K562 (cell line): ENCODE measurements at regions not wholly inside any gene's neighbourhood (a gene's known extent, or its start where the extent isn't known, plus 50 kb on each side); places are given as distances from the start of the nearest gene placed in this dataset.

Source experiments
- ATAC-seq: fragments of 200-7000 bp; cut with Tn5 transposase; 3 replicates; pipeline ENCODE4 v1.9.1; 2020; ENCODE audit warnings: moderate library complexity
- BruUV-seq: library from RNA; stranded (reverse); fragments of 400-500 nt; replicated peaks from 2 replicates; lab custom pipeline; 2021; lab: Mats Ljungman, UMichigan
- CTCF ChIA-PET: fragments of 300-600 bp; formaldehyde crosslinking; extraction: SDS; loops from one replicate; lab custom pipeline; 2021; ENCODE audit warnings: low intra/inter-chr PET ratio; lab: Yijun Ruan, JAX
- POLR2A ChIA-PET: fragments of 300-600, 350-650 bp; sonication (Branson Sonifier 250); formaldehyde crosslinking; extraction: SDS; loops from one replicate; lab custom pipeline; 2021; ENCODE audit warnings: antibody characterized with exemption, inconsistent platforms; lab: Yijun Ruan, JAX
- DNase-seq, 4 experiments: peaks; one replicate each; pipeline versions ENCODE4 v3.0.0 to v3.0.0-alpha.2; 2011 to 2018; ENCODE audit warnings: low spot score in 3 of 4, mixed read lengths in 3 of 4; ENCODE audit errors: extremely low read depth in 1 of 4
- FAIRE-seq: peaks from 2 replicates; lab custom pipeline; 2011; peaks lifted over from hg19 to GRCh38; lab: Jason Lieb, UNC
- H2AFZ ChIP-seq: 2 replicates; pipeline ENCODE4 v1.6.0; 2011; ENCODE audit warnings: low read depth, low read length, control low read depth, inconsistent platforms
- H3K27ac ChIP-seq: fragments of 200-600 bp; 3 replicates; pipeline ENCODE4 v1.8.0; 2011; ENCODE audit warnings: low read depth, mild to moderate bottlenecking, control low read depth, inconsistent platforms, low read length, moderate library complexity, mixed read lengths; ENCODE audit errors: extremely low read depth
- H3K27me3 ChIP-seq, 2 experiments: fragments of 300-600 bp in 1 of 2; 2 replicates in 1 of 2; 3 replicates in 1 of 2; pipeline versions ENCODE4 v1.6.0 to v1.8.0; 2011; ENCODE audit warnings: inconsistent platforms in 2 of 2, low read length in 2 of 2, mild to moderate bottlenecking in 1 of 2, mixed read lengths in 1 of 2, moderate library complexity in 1 of 2; ENCODE audit not compliant: control insufficient read depth in 2 of 2, insufficient read depth in 2 of 2
- H3K36me3 ChIP-seq: fragments of 300-600 bp; 3 replicates; pipeline ENCODE4 v1.8.0; 2011; ENCODE audit warnings: mild to moderate bottlenecking, low read length, inconsistent platforms; ENCODE audit not compliant: control insufficient read depth, insufficient read depth
- H3K4me1 ChIP-seq, 2 experiments: fragments of 200-600 bp in 1 of 2; replicated peaks in 1 of 2; 2 replicates in 1 of 2; 3 replicates in 1 of 2; pipeline versions ENCODE4 v1.5.1 to v1.8.0; 2011; ENCODE audit warnings: inconsistent platforms in 2 of 2, low read length in 2 of 2, mild to moderate bottlenecking in 1 of 2, mixed read lengths in 1 of 2, moderate library complexity in 1 of 2; ENCODE audit not compliant: control insufficient read depth in 2 of 2, insufficient read depth in 2 of 2
- H3K4me2 ChIP-seq: 2 replicates; pipeline ENCODE4 v1.6.1; 2011; ENCODE audit warnings: low read length, control low read depth, inconsistent platforms, mixed read lengths; ENCODE audit not compliant: insufficient read depth
- H3K4me3 ChIP-seq: fragments of 200-600 bp; sonication (generic), shearing (Covaris generic); 2 replicates; pipeline ENCODE4 v1.5.1; 2016; ENCODE audit warnings: control low read depth, inconsistent platforms
- H3K79me2 ChIP-seq: fragments of 200-600 bp; 3 replicates; pipeline ENCODE4 v1.8.0; 2011; ENCODE audit warnings: low read length, inconsistent platforms; ENCODE audit not compliant: control insufficient read depth, insufficient read depth
- H3K9ac ChIP-seq, 2 experiments: 2 replicates each; pipeline versions ENCODE4 v1.6.0 to v1.6.1; 2011; ENCODE audit warnings: low read depth in 2 of 2, low read length in 2 of 2, control low read depth in 1 of 2, inconsistent platforms in 1 of 2, mild to moderate bottlenecking in 1 of 2, mixed read lengths in 1 of 2; ENCODE audit not compliant: insufficient read depth in 1 of 2
- H3K9me1 ChIP-seq: one replicate; pipeline ENCODE4 v1.6.0; 2011; ENCODE audit warnings: inconsistent platforms, mild to moderate bottlenecking, low read length, moderate library complexity; ENCODE audit not compliant: control insufficient read depth, insufficient read depth
- H3K9me3 ChIP-seq: replicated peaks from 2 replicates; pipeline ENCODE4 v1.5.1; 2011; ENCODE audit warnings: low read depth, low read length, inconsistent platforms; ENCODE audit not compliant: control insufficient read depth, insufficient read depth
- H4K20me1 ChIP-seq: replicated peaks from 2 replicates; pipeline ENCODE4 v1.6.1; 2011; ENCODE audit warnings: low read length, inconsistent platforms, mixed read lengths; ENCODE audit not compliant: control insufficient read depth, insufficient read depth
- ARID1B ChIP-seq: fragments of 450-650 bp; IDR thresholded peaks from 2 replicates; pipeline ENCODE4 v1.6.1; 2016; ENCODE audit warnings: antibody characterized with exemption, mild to moderate bottlenecking, inconsistent platforms
- ATF3 ChIP-seq, 2 experiments: fragments of 450-650 bp in 1 of 2; sonication (generic) in 1 of 2; formaldehyde crosslinking in 1 of 2; IDR thresholded peaks in 1 of 2; conservative IDR thresholded peaks in 1 of 2; 2 replicates each; pipeline versions ENCODE4 v1.6.1 to v1.8.1; 2016 to 2023; ENCODE audit warnings: mild to moderate bottlenecking in 2 of 2, moderate library complexity in 2 of 2, inconsistent platforms in 1 of 2, missing genetic modification reagents in 1 of 2
- CTCF ChIP-seq, 3 experiments: IDR thresholded peaks in 2 of 3; conservative IDR thresholded peaks in 1 of 3; 2 replicates each; pipeline ENCODE4 v1.5.1; 2011 to 2012; ENCODE audit warnings: low read length in 3 of 3, mild to moderate bottlenecking in 3 of 3, control low read depth in 2 of 3, improper control_type of control experiment in 1 of 3, inconsistent platforms in 1 of 3, low read depth in 1 of 3, mixed read lengths in 1 of 3, moderate library complexity in 1 of 3; ENCODE audit not compliant: insufficient read depth in 2 of 3
- EP300 ChIP-seq: IDR thresholded peaks from 2 replicates; pipeline ENCODE4 v1.6.1; 2012; ENCODE audit warnings: low read length, improper control_type of control experiment
- FOSL1 ChIP-seq: fragments of 200-800 bp; sonication (Bioruptor generic); conservative IDR thresholded peaks from 2 replicates; pipeline ENCODE4 v1.6.1; 2016; ENCODE audit warnings: missing genetic modification characterization, missing compliant biosample characterization
- GTF2B ChIP-seq: IDR thresholded peaks from 2 replicates; pipeline ENCODE4 v1.6.1; 2011; ENCODE audit not compliant: insufficient read length; ENCODE audit errors: extremely low read depth
- HOXB6 ChIP-seq: fragments of 250-450 bp; sonication (Bioruptor Pico); IDR thresholded peaks from 2 replicates; pipeline ENCODE4 v1.5.1; 2022; ENCODE audit warnings: mild to moderate bottlenecking, borderline replicate concordance
- KAT2B ChIP-seq: IDR thresholded peaks from one replicate; pipeline ENCODE4 v1.6.1; 2012; ENCODE audit warnings: low read depth, mild to moderate bottlenecking, control low read depth, inconsistent platforms, low read length, moderate library complexity
- RAD51 ChIP-seq: fragments of 450-650 bp; IDR thresholded peaks from 2 replicates; pipeline ENCODE4 v1.7.1; 2016; ENCODE audit warnings: low read depth, mild to moderate bottlenecking, borderline replicate concordance
- RREB1 ChIP-seq: fragments of 250-450 bp; sonication (Bioruptor Pico); IDR thresholded peaks from 2 replicates; pipeline ENCODE4 v1.4.0; 2020
- SUPT5H ChIP-seq: fragments of 450-650 bp; IDR thresholded peaks from 2 replicates; pipeline ENCODE4 v1.6.1; 2016
- TSC22D4 ChIP-seq: fragments of 450-650 bp; IDR thresholded peaks from 2 replicates; pipeline ENCODE4 v1.6.1; 2016; ENCODE audit warnings: missing genetic modification characterization, missing biosample characterization, control low read depth
- ZBED1 ChIP-seq: IDR thresholded peaks from 2 replicates; pipeline ENCODE4 v1.6.1; 2014
- ZNF561 ChIP-seq: fragments of 450-650 bp; formaldehyde crosslinking; conservative IDR thresholded peaks from 2 replicates; pipeline ENCODE4 v1.4.0; 2020; ENCODE audit warnings: mild to moderate bottlenecking, moderate library complexity
- ZZZ3 ChIP-seq: fragments of 450-650 bp; IDR thresholded peaks from 2 replicates; pipeline ENCODE4 v1.6.1; 2016; ENCODE audit warnings: antibody characterized with exemption, mild to moderate bottlenecking, moderate library complexity
- WGBS: fragments of 100-300 bp; shearing (Covaris generic); methylation state at CpG from one replicate; pipeline ENCODE4 v1.1.6; 2016; ENCODE audit warnings: low coverage, mixed read lengths; ENCODE audit not compliant: insufficient coverage; ENCODE audit errors: missing lambda C conversion rate; 5-methylcytosine and 5-hydroxymethylcytosine counted together
- in situ Hi-C: fragments of 300-500 bp; cut with MboI; formaldehyde crosslinking; loops from 4 replicates; pipeline ENCODE4 v1.15.0; 2018; ENCODE audit warnings: inconsistent platforms, mixed read lengths
- intact Hi-C: fragments of 100-400 bp; cut with micrococcal nuclease; formaldehyde crosslinking; loops from 2 replicates; pipeline ENCODE4 v1.14.2; 2022

- BruUV-seq, result no TSS peak
- Histone ChIP-seq H4K20me1 (no peaks in the 10 kb centered on the region), H3K27me3 (no peaks in the 10 kb centered on the region), H3K4me2 (no peak overlapping the region), H3K4me3 (no peak overlapping the region), H3K27ac (no peak overlapping the region), H3K9me3 (no peaks in the 10 kb centered on the region), H3K4me1 (peaks cover 0 to 3% of the 10 kb centered on the region in 2 experiments; a peak in 2 of 5 replicates), H3K79me2 (no peaks in the 10 kb centered on the region), H3K9ac (no peak overlapping the region), H2AFZ (no peak overlapping the region), H3K36me3 (no peaks in the 10 kb centered on the region), H3K9me1 (no peaks in the 10 kb centered on the region)
- in situ Hi-C loops (no loop called here), intact Hi-C loops (no loop called here)
- POLR2A ChIA-PET, result interaction anchor here (1.0 kb wide), 1 partner anchor 12 kb away, joined by 3 read pairs; no protein-coding TSS in a partner anchor
- CTCF ChIA-PET, result no interaction called here
- FAIRE-seq (no peak), DNase-seq (no peak), ATAC-seq (no peak)
- 53% methylated on average over 1 of the region's 1 CpG for WGBS
- TF ChIP-seq RAD51 (no peak), ARID1B (no peak), ATF3 (IDR thresholded peaks at IDR 0.05) (peak; percentile 62), ATF3 (CRISPR knock-in tag; conservative IDR thresholded peaks at IDR 0.05) (no peak), EP300 (no peak), ZBED1 (no peak), RREB1 (CRISPR knock-in tag) (no peak), KAT2B (no peak), GTF2B (no peak), ZZZ3 (no peak), TSC22D4 (tag) (no peak), FOSL1 (tag) (peak; percentile 72), ZNF561 (CRISPR knock-in tag) (no peak), HOXB6 (CRISPR knock-in tag) (no peak), SUPT5H (no peak), CTCF (IDR thresholded peaks at IDR 0.05 in 2 of 3, conservative IDR thresholded peaks at IDR 0.05 in 1 of 3; ENCODE audit: insufficient read depth in 2 of 3, low read depth in 1 of 3, low read length in 3 of 3) (no peak)
These were observed 62.7 kb upstream of the USP9X start for GRCh38 chrX:41022566-41022965.
